ENCODE measurements at regions not wholly inside any gene's neighbourhood (a gene's known extent, or its start where the extent isn't known, plus 50 kb on each side); places are given as distances from the start of the nearest gene placed in this dataset.

- no peaks in the 10 kb centered on the region for H3K36me3 ChIP-seq (ENCODE audit: control insufficient read depth, insufficient read depth, low read length)
- no peak overlapping the region for H3K4me3 ChIP-seq (ENCODE audit: low read depth, low read length)
- no peaks in the 10 kb centered on the region for H3K27me3 ChIP-seq (ENCODE audit: control insufficient read depth, insufficient read depth, low read length)
- DNase-seq (ENCODE audit: low read depth): no peak
- no peak for TF ChIP-seq CTCF (IDR thresholded peaks at IDR 0.05; ENCODE audit: insufficient read depth, low read length, poor library complexity, severe bottlenecking)
Measured at GRCh38 chr2:163177592-163177991, 339.0 kb upstream of the KCNH7 start.

GRCh38 chr2:163175294-163175693 lies 336.7 kb upstream of the KCNH7 start:
- no peak for DNase-seq (ENCODE audit: low read depth)
- TF ChIP-seq CTCF (IDR thresholded peaks at IDR 0.05; ENCODE audit: insufficient read depth, low read length, poor library complexity, severe bottlenecking): no peak
- Histone ChIP-seq H3K36me3 (ENCODE audit: control insufficient read depth, insufficient read depth, low read length) (no peaks in the 10 kb centered on the region), H3K27me3 (ENCODE audit: control insufficient read depth, insufficient read depth, low read length) (no peaks in the 10 kb centered on the region), H3K4me3 (ENCODE audit: low read depth, low read length) (no peak overlapping the region)

GRCh38 chr2:163173591-163173990 lies 335.0 kb upstream of the KCNH7 start:
- no peak for TF ChIP-seq CTCF (IDR thresholded peaks at IDR 0.05; ENCODE audit: insufficient read depth, low read length, poor library complexity, severe bottlenecking)
- peak; percentile 7 for DNase-seq (ENCODE audit: low read depth)
- no peak overlapping the region for H3K4me3 ChIP-seq (ENCODE audit: low read depth, low read length)
- H3K36me3 ChIP-seq (ENCODE audit: control insufficient read depth, insufficient read depth, low read length): no peaks in the 10 kb centered on the region
- no peaks in the 10 kb centered on the region for H3K27me3 ChIP-seq (ENCODE audit: control insufficient read depth, insufficient read depth, low read length)

GRCh38 chr2:163171786-163172530 lies 333.4 kb upstream of the KCNH7 start:
- Histone ChIP-seq H3K27me3 (ENCODE audit: control insufficient read depth, insufficient read depth, low read length) (no peaks in the 10 kb centered on the region), H3K4me3 (ENCODE audit: low read depth, low read length) (no peak overlapping the region), H3K36me3 (ENCODE audit: control insufficient read depth, insufficient read depth, low read length) (no peaks in the 10 kb centered on the region)
- DNase-seq (ENCODE audit: low read depth): no peak
- TF ChIP-seq CTCF (IDR thresholded peaks at IDR 0.05; ENCODE audit: insufficient read depth, low read length, poor library complexity, severe bottlenecking): no peak

GRCh38 chr2:163157891-163158496 lies 319.4 kb upstream of the KCNH7 start:
- Histone ChIP-seq H3K4me3 (ENCODE audit: low read depth, low read length) (no peak overlapping the region), H3K27me3 (ENCODE audit: control insufficient read depth, insufficient read depth, low read length) (no peaks in the 10 kb centered on the region), H3K36me3 (ENCODE audit: control insufficient read depth, insufficient read depth, low read length) (no peaks in the 10 kb centered on the region)
- no peak for TF ChIP-seq CTCF (IDR thresholded peaks at IDR 0.05; ENCODE audit: insufficient read depth, low read length, poor library complexity, severe bottlenecking)
- DNase-seq (ENCODE audit: low read depth): peak; percentile 26

Measured in kidney epithelial cell (primary cell).